PC-9 (cell line): ENCODE measurements at regions not wholly inside any gene's neighbourhood (a gene's known extent, or its start where the extent isn't known, plus 50 kb on each side); places are given as distances from the start of the nearest gene placed in this dataset.

Experiments used
- EZH2 ChIP-seq: fragments of 200-600 bp; sonication (generic); IDR thresholded peaks from 2 replicates; pipeline ENCODE4 v1.8.0; 2017; ENCODE audit warnings: antibody characterized with exemption, low read depth
- TF ChIP-seq, protein P1 (sequence below): fragments of 200-600 bp; sonication (generic); conservative IDR thresholded peaks from 2 replicates; pipeline ENCODE4 v1.6.1; 2017; ENCODE audit warnings: mixed run types, antibody characterized with exemption, mild to moderate bottlenecking, moderate library complexity

DNA sequence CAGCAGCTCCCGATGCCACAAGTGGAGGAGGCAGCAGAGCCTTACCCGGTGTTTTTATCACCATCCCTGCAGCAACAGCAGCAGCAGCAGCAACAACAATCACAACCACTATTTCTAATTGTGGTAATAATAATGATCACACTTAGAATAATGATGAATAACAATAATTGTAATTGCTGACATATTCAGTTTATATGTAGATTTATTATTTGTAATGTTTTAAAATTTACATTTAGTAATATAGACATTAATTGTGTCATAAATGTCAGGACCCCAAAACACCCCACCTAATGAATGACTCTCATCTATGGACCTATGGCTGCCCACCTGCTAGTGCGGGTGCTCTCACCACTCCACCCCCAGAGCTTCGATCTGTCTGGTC lies 170.0 kb downstream of the AHSP start:
- TF ChIP-seq, protein P1, sequence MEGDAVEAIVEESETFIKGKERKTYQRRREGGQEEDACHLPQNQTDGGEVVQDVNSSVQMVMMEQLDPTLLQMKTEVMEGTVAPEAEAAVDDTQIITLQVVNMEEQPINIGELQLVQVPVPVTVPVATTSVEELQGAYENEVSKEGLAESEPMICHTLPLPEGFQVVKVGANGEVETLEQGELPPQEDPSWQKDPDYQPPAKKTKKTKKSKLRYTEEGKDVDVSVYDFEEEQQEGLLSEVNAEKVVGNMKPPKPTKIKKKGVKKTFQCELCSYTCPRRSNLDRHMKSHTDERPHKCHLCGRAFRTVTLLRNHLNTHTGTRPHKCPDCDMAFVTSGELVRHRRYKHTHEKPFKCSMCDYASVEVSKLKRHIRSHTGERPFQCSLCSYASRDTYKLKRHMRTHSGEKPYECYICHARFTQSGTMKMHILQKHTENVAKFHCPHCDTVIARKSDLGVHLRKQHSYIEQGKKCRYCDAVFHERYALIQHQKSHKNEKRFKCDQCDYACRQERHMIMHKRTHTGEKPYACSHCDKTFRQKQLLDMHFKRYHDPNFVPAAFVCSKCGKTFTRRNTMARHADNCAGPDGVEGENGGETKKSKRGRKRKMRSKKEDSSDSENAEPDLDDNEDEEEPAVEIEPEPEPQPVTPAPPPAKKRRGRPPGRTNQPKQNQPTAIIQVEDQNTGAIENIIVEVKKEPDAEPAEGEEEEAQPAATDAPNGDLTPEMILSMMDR = no peak
- TF ChIP-seq EZH2 = no peak
